ENCODE measurements at regions not wholly inside any gene's neighbourhood (a gene's known extent, or its start where the extent isn't known, plus 50 kb on each side); places are given as distances from the start of the nearest gene placed in this dataset.

DNA sequence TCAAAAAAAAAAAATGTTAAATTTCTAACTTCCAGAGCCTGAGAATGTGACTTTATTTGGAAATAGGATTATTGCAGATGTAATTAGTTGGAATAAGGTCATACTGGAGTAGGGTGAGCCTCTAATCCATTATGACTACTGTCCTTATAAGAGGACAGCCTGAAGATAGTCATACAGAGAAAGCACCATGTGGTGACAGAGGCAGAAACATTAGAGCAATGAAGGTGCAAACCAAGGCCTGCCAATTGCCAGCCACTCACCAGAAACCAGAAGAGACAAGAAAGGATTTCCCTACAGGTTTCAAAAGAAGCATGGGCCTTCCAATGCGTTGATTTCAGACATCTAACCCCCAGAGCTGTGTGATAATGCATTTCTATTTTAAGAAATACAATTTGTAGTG lies 659.2 kb upstream of the CHD1 start:
- TF ChIP-seq, protein P1, sequence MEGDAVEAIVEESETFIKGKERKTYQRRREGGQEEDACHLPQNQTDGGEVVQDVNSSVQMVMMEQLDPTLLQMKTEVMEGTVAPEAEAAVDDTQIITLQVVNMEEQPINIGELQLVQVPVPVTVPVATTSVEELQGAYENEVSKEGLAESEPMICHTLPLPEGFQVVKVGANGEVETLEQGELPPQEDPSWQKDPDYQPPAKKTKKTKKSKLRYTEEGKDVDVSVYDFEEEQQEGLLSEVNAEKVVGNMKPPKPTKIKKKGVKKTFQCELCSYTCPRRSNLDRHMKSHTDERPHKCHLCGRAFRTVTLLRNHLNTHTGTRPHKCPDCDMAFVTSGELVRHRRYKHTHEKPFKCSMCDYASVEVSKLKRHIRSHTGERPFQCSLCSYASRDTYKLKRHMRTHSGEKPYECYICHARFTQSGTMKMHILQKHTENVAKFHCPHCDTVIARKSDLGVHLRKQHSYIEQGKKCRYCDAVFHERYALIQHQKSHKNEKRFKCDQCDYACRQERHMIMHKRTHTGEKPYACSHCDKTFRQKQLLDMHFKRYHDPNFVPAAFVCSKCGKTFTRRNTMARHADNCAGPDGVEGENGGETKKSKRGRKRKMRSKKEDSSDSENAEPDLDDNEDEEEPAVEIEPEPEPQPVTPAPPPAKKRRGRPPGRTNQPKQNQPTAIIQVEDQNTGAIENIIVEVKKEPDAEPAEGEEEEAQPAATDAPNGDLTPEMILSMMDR (IDR thresholded peaks at IDR 0.05) = no peak
- no peak for TF ChIP-seq POLR2A (IDR thresholded peaks at IDR 0.05)
- TF ChIP-seq POLR2AphosphoS5 (IDR thresholded peaks at IDR 0.05) = no peak
